Loucy (cell line): ENCODE measurements at regions not wholly inside any gene's neighbourhood (a gene's known extent, or its start where the extent isn't known, plus 50 kb on each side); places are given as distances from the start of the nearest gene placed in this dataset.

Experiments used
- H2AFZ ChIP-seq: fragments of 200-600 bp; sonication (generic); 2 replicates; pipeline ENCODE4 v1.6.0; 2016; ENCODE audit warnings: antibody characterized with exemption, mild to moderate bottlenecking, low read length, moderate library complexity
- H3F3A ChIP-seq: fragments of 200-600 bp; 2 replicates; pipeline ENCODE4 v1.6.0; 2016; ENCODE audit warnings: antibody characterized with exemption, low read depth, mild to moderate bottlenecking
- H3K27me3 ChIP-seq: fragments of 200-600 bp; sonication (generic); 2 replicates; pipeline ENCODE4 v1.6.1; 2014; ENCODE audit warnings: low read length, mild to moderate bottlenecking; ENCODE audit not compliant: insufficient read depth, poor library complexity, severe bottlenecking
- H3K36me3 ChIP-seq: fragments of 200-600 bp; sonication (generic); 2 replicates; pipeline ENCODE4 v1.6.1; 2016; ENCODE audit warnings: low read length; ENCODE audit not compliant: insufficient read depth
- H3K4me1 ChIP-seq: fragments of 200-600 bp; sonication (generic); 2 replicates; pipeline ENCODE4 v1.5.1; 2014; ENCODE audit warnings: low read length, mild to moderate bottlenecking; ENCODE audit not compliant: insufficient read depth, poor library complexity, severe bottlenecking
- H3K4me2 ChIP-seq: fragments of 200-600 bp; sonication (generic); 2 replicates; pipeline ENCODE4 v1.6.0; 2014; ENCODE audit warnings: antibody characterized with exemption, low read length, low read depth, mild to moderate bottlenecking; ENCODE audit not compliant: poor library complexity, severe bottlenecking
- H3K4me3 ChIP-seq: fragments of 200-600 bp; sonication (generic); 2 replicates; pipeline ENCODE4 v1.5.1; 2014; ENCODE audit warnings: low read length, mild to moderate bottlenecking, mixed read lengths; ENCODE audit not compliant: poor library complexity, severe bottlenecking
- H3K79me2 ChIP-seq: fragments of 200-600 bp; sonication (generic); 2 replicates; pipeline ENCODE4 v1.6.1; 2014; ENCODE audit warnings: low read length; ENCODE audit not compliant: insufficient read depth
- H3K9ac ChIP-seq: fragments of 200-600 bp; sonication (generic); 2 replicates; pipeline ENCODE4 v1.6.0; 2014; ENCODE audit warnings: mild to moderate bottlenecking, low read depth, low read length, moderate library complexity; ENCODE audit not compliant: poor library complexity, severe bottlenecking
- H3K9me2 ChIP-seq: fragments of 200-600 bp; sonication (generic); replicated peaks from 2 replicates; pipeline ENCODE4 v1.6.1; 2016; ENCODE audit warnings: low read depth, low read length, mixed read lengths
- H3K9me3 ChIP-seq: fragments of 200-600 bp; sonication (generic); 2 replicates; pipeline ENCODE4 v1.6.1; 2014; ENCODE audit warnings: mild to moderate bottlenecking, antibody characterized with exemption, low read length, low read depth; ENCODE audit not compliant: insufficient read depth
- H4K20me1 ChIP-seq: fragments of 200-600 bp; sonication (generic); 2 replicates; pipeline ENCODE4 v1.6.0; 2014; ENCODE audit warnings: antibody characterized with exemption, low read length, mild to moderate bottlenecking; ENCODE audit not compliant: insufficient read depth, poor library complexity, severe bottlenecking
- CTCF ChIP-seq: fragments of 200-600 bp; sonication (generic); conservative IDR thresholded peaks from 2 replicates; pipeline ENCODE4 v1.5.1; 2014; ENCODE audit warnings: mild to moderate bottlenecking, antibody characterized with exemption, low read length
- EZH2phosphoT487 ChIP-seq: fragments of 200-600 bp; IDR thresholded peaks from 2 replicates; pipeline ENCODE4 v1.6.1; 2018; ENCODE audit warnings: antibody characterized with exemption, mild to moderate bottlenecking, moderate library complexity, borderline replicate concordance

DNA sequence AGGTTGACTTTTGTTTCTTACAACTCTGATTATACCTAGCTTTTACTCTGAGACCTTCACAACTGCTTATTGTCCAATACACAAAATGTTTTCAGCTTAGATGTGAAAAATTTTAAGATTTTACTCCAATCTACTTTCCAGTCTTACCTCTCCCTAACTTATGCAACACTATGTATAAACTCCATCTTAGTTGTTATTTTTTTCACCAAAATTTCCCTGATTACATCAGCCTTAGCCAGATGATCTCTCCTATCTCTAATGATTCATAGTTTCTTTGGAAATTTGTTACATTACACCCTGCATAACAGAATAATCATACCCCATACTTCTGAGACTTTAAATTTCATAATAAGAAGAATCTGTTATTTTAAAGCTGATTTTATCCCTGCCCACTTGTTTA is 621.0 kb upstream of the ANO3 start:
- no peaks in the 10 kb centered on the region for H3K9me2 ChIP-seq
- no peak for TF ChIP-seq EZH2phosphoT487
- TF ChIP-seq CTCF = no peak

DNA sequence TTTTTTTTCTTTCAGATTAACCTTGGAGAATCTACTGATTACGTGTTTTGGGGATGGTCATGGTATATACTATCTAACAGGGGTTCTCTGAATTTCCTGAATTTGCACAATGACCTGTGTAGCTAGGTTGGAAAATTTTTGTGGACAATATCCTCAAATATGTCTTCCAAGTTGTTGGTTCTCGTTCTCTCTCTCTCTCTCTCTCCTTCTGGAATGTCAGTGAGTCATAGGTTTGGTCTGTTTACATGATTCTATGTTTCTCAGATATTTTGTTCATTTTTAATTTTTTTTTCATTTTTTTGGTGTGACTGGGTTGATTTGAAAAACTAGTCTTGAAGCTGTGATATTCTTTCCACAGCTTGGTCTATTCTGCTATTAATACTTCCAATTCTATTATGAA is 604.0 kb upstream of the ANO3 start:
- Histone ChIP-seq H2AFZ (no peak overlapping the region), H3K4me1 (no peaks in the 10 kb centered on the region)

More for the DNA sequence above, 621.0 kb upstream of the ANO3 start:
- Histone ChIP-seq H3K79me2 (no peaks in the 10 kb centered on the region), H3K36me3 (no peaks in the 10 kb centered on the region), H3K9me3 (no peaks in the 10 kb centered on the region), H3F3A (no peaks in the 10 kb centered on the region), H2AFZ (no peak overlapping the region), H4K20me1 (no peaks in the 10 kb centered on the region), H3K27me3 (no peaks in the 10 kb centered on the region), H3K4me3 (no peak overlapping the region), H3K9ac (no peak overlapping the region), H3K4me2 (no peak overlapping the region), H3K4me1 (no peaks in the 10 kb centered on the region)

GRCh38 chr11:25730230-25730629 is 601.7 kb upstream of the ANO3 start:
- TF ChIP-seq EZH2phosphoT487 = no peak
- no peak for TF ChIP-seq CTCF
- Histone ChIP-seq H3K4me2 (no peak overlapping the region), H3F3A (no peaks in the 10 kb centered on the region), H2AFZ (no peak overlapping the region), H3K9ac (no peak overlapping the region), H3K9me2 (no peaks in the 10 kb centered on the region), H3K36me3 (no peaks in the 10 kb centered on the region), H3K79me2 (no peaks in the 10 kb centered on the region), H3K4me3 (no peak overlapping the region), H3K4me1 (no peaks in the 10 kb centered on the region), H3K27me3 (no peaks in the 10 kb centered on the region), H3K9me3 (peaks cover 2% of the 10 kb centered on the region; the same call in 1 of the 2 replicates), H4K20me1 (no peaks in the 10 kb centered on the region)

More for the DNA sequence above, 604.0 kb upstream of the ANO3 start:
- Histone ChIP-seq H3K9me3 (peaks cover 6% of the 10 kb centered on the region; the same call in 1 of the 2 replicates), H3K9me2 (no peaks in the 10 kb centered on the region), H3K4me3 (no peak overlapping the region), H4K20me1 (no peaks in the 10 kb centered on the region), H3K36me3 (no peaks in the 10 kb centered on the region), H3K79me2 (no peaks in the 10 kb centered on the region), H3K9ac (no peak overlapping the region), H3K27me3 (no peaks in the 10 kb centered on the region), H3F3A (no peaks in the 10 kb centered on the region), H3K4me2 (no peak overlapping the region)
- TF ChIP-seq EZH2phosphoT487 (no peak), CTCF (no peak)
